ENCODE measurements at regions not wholly inside any gene's neighbourhood (a gene's known extent, or its start where the extent isn't known, plus 50 kb on each side); places are given as distances from the start of the nearest gene placed in this dataset.
"Not testable (repeated sequence)": the region's sequence is repeated elsewhere in the genome, so short reads cannot be mapped to it uniquely, and the experiment has no call there.

DNA sequence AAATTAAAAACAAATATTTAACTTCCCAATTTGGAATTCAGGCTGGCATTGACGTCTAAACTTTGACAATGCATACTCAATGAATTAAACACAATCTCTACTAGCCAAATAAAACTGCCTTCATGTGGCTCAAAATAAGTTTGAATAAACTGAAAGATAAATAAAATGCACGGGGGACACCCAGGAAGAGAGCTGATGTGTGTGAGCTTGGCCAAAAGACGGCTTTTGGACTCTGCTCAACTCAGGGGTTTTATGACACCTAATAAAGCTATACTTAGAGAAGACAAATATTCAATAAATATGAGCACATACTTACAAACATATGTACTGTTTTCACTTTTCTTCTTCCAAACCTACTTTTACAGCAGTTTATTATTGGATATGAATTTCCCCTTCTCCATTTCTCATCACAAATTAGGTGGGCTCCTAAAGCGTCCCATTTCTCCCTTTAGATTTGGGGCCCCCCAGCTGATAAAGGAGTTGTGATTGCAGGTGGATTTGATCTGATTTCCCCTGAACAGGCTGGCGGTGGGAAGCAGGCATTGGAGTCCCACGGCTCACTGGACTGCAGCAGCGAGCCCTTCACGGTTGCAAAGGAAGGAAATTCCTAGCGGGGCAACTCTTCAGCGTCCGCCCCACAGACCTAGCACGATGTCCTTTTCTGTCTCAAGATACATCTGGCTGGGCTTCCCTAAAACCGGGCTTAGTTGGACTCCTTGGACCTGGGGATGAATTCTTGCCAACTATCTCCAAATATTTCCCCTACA, 79.6 kb downstream of the INSIG1 start:
- ATAC-seq: no peak
- DNase-seq: no peak

GRCh38 chr7:155377838-155378579, 79.9 kb upstream of the EN2 start:
- DNase-seq (no peak), ATAC-seq (no peak)

DNA sequence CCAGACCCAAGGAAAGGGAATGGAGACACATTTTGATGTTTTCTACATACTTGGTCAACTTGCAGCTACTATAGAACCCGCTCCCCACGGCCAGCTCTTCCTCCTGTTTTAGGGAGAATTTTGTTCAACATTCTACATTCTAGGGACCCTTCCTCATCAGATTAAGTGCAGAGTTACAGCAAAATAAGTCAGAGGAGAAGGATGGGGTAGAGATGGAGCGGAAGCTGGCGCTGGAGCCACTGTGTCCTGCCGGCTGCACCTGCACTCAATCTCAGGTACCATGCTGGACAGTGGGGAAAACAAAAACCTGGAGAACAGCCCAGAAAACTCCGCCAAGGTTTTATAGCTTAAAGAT, 79.4 kb upstream of the EN2 start:
- ATAC-seq (no peak), DNase-seq (no peak)

DNA sequence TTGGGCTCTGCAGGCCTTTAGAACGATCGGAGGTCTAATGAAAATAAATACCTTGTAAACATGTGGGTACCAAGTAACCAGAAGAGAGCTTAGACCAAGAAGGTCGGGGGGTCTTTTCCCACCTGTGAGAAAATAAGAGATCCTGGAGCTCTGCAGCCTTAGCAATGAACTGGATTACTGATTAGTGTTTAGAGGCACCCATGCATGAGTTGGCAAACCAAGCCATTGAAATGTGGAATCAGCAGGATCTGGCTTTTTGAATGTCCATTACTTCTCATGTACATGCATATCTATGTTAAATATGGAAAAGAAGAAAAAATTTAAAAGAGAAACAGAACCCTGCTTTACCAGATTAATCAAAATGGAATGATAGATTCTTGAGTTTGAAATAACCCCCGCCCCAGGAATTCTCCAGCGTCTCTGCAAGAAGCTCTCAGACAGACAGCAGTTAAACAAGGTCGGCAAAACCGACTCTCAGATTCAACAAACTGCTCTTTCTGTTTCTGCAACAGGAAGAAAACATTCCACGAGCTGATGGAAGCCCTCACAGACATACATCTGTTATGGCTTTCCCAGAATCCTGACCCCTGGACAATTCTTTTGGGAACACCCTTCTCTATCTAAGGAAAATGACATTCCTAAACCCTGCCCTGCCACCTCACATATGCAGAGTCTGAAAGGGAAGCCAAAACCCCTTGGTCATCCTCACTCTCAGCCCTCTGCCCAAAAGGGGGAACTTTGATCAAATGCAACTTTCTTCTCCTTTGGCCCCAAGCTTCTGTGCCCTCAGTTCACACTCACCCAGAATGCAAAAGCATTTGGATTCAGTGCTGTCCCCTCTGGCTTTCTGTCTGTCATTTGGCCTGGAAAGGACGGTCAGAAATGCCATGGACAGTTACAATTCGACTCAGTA, 78.7 kb upstream of the EN2 start:
- DNase-seq: no peak
- no peak for ATAC-seq

- DNase-seq (peak; percentile 82), ATAC-seq (peak; percentile 90)
Observed at GRCh38 chr7:155380221-155380861, 77.6 kb upstream of the EN2 start.

DNA sequence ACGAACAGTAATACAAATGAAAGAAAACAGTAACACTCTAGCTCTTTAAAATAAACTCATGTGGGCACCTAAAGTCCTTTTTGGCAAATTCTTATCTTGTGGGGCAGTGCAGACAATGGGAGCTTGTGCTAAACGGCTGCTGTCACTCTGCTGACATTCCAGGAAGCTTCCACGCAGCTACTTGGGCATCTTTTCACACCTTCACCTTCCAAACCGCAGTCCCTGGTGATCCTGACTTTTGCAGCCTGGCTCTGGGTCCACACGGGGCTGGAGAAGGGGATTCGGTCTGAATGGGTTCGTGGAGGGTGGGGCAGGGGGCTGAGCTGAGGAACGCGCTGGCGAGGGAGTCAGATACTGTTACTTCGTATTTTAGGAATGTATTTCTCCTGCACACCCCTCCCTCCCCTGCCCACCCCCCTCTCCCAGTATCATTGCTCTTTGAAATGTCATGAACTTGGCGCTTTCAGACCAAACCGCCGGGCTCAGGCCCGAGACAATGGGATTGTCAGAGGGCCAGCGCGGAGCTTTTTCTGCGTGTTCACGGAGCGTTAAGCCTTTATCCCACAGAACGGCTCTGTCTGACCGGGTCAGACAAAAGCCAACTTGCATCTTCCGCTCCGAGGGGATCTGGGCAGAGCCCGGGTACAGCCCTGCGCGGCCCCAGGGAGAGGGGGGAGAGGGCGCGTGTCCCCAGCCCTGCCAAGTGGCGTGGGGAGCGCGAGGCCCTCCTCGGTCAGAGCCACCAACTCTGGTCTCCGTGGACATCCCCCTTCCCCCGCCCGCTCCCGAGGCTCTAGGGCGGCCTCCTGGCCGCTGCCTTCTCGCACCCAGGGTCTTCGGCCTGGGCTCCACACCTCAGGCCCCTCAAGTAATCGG, 76.7 kb upstream of the EN2 start:
- DNase-seq (no peak), ATAC-seq (no peak)

DNA sequence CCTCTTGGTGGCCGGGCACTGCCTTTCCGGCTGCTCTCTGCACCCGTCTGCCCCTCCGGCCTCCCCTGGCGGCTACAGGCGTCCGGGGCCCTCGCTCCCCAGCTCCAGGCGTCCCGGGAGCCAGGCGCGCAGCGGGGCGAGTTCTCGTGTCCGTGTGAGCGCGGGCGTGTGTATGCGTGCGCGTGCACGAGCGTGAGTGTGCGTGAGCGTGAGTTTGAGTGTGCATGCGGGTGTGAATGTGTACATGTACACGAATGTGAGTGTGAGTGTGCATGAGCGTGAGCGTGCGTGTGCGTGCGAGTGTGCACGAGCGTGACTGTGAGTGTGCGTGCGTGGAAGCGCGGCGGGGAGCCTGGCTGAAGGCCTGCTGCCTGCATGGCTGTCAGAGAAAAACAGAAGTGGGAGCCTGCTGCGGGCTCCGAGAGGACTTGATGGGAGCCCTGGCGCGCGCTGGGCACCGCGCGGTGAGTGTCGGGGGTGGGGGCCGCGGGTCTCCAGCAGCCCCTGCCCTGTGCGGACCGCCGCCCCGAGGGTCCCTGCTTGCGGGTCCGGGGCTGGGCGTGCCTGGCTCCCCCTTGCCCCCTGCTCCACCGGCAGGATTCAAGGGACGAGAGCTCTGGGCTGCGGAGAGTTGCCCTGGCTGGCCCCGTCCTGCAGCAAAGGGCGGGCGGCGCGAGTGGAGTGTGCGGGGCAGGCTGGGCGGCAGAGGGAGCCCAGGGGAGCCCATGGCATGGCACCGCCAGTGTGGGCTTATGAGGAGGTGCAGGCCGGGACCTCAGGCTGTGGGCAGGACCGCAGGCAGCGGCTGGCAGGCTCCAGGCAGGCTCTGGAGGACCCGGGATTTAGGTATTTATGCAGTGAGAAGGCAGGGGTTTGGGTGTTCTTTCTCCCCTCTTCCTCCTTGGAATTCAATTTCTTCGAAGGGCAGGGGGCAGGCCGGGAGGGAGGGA, 75.8 kb upstream of the EN2 start:
- DNase-seq: no peak

DNA sequence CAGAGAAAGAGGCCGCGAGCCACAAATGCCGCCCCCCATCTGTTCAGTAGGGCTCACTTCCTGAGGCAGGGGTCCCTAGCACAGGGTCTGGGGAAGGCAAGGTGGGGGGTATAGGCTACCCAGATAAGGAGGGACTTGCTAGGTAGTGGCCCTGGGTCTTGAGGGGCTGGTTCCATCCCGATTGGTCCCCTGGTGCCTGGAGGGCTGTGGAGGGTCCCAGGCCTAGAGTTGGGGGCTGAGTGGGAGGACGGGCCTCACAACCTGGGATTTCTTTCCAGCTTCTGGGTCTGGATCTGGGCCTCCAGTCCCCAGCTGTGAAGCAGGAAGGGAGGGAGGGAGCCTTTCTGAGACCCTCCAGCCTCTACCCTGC, 75.1 kb upstream of the EN2 start:
- DNase-seq (no peak), ATAC-seq (no peak)

More for the DNA sequence above, 75.8 kb upstream of the EN2 start:
- ATAC-seq: no peak

DNA sequence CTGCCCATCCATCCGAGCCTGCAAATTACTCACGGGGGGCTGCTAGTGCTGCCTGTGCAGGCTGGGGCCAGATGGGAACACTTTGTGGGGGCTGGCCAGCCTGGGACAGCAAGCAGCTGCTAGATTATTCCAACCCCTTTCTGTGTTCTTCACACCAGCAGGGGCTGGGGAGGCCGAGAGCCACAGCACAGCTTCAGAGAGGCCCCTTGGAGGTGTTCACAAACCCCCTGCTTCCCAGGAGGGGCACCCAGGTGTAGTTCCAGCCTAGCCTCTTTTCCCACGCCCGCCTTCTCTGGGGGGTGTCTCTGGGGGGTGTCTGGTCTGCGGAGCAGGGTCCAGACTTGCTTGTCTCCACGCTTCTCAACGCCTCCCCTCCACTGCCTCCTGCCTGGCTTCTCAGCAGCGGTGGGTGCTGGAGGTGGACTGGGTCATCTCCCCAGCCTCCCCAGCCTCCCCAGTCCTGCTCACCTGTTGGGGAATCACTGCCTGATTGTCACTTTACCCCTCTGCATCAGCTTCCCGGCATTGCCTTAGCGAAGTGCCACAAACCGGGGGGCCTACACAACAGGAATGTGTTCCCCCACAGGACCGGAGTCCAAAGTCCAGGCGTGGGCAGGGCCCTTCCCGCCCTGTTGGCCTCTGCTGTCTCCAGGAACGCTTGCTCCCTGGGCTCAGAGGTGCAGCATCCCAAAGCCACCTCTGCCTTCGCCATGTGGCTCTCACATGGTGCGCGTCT, 74.0 kb upstream of the EN2 start:
- ATAC-seq: no peak

GRCh38 chr7:155384751-155385150, 73.2 kb upstream of the EN2 start:
- ATAC-seq: no peak
- DNase-seq: no peak

More for the DNA sequence above, 74.0 kb upstream of the EN2 start:
- no peak for DNase-seq

- not testable (repeated sequence) for ATAC-seq, DNase-seq
Observed at GRCh38 chr7:155385182-155385581, 72.7 kb upstream of the EN2 start.

- DNase-seq: no peak
Observed at GRCh38 chr7:155386608-155387007, 71.3 kb upstream of the EN2 start.

GRCh38 chr7:155387066-155387620, 70.8 kb upstream of the EN2 start:
- DNase-seq: no peak
- no peak for ATAC-seq

More at GRCh38 chr7:155386608-155387007, 71.3 kb upstream of the EN2 start:
- ATAC-seq: no peak

GRCh38 chr7:155388561-155388960, 69.4 kb upstream of the EN2 start:
- no peak for ATAC-seq
- no peak for DNase-seq

GRCh38 chr7:155391414-155391813, 66.5 kb upstream of the EN2 start:
- DNase-seq (no peak), ATAC-seq (no peak)

GRCh38 chr7:155392726-155393570, 65.0 kb upstream of the EN2 start:
- DNase-seq (no peak), ATAC-seq (no peak)

DNA sequence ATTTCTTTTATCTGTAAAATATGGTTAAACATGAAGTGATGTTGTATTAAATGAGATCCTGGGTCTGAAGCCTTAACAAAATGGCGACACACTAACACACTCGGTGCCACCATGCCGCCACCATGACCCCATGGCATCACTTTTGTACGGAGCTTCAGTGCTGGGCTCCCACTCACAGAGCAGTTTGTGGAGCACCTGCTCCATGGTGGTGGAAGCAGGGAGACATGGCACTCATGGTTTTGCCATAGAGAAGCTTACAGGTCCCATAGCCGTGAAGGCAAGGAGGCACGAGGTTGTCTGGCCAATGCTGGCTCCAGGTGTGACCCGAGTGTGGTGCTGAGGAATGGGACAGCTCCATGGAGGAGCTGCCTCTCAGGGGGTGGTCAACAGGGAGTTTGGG, 63.5 kb upstream of the EN2 start:
- no peak for DNase-seq
- no peak for ATAC-seq

DNA sequence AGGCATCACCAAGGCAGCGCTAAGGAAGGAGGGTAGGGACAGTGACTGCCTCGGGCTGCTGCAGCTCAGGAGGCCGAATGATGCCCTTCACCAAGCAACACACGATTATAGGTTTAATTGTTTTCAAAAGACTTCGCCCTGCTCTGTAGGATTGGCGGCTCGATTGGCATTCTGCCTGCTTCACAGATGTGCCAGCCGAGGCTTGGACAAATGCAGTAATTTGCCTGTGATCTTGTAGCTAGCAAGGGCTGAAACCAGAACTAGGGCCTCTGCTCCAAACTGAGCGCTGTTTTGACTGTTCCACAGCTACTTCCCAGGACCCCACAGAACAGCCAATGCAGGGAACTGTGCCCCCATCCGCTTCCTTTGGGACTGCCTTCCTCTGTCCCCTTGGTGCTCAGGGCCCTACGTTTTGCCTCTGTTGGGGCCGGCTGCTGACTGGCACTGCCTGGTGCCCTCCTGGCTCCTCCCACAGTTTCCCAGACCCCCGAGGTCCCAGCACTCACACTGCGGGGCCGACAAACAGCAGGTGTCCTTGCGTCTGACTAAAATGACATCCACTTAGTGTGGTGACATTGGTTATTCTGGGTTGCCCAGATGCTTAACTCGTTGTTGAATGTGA, 62.6 kb upstream of the EN2 start:
- DNase-seq: no peak
- no peak for ATAC-seq

Data from stimulated activated naive CD8-positive, alpha-beta T cell treated with anti-CD3 and anti-CD28 coated beads, Interleukin-15, Interleukin-2, amounts not matched to agents 100 U/mL and 50 U/mL, for 24 hours (primary cell).